Esophagus muscularis mucosa (tissue), 4 donors: ENCODE measurements at regions not wholly inside any gene's neighbourhood (a gene's known extent, or its start where the extent isn't known, plus 50 kb on each side); places are given as distances from the start of the nearest gene placed in this dataset.

ENCODE experiments used
- DNase-seq: peaks from one replicate; pipeline ENCODE4 v3.0.0-alpha.2; 2017; ENCODE audit errors: extremely low spot score
- H3K27ac ChIP-seq, 4 donors: fragments of 200-600 bp; sonication (generic); replicated peaks in 1 of 4; 1 replicate in 3 of 4; 2 replicates in 1 of 4; pipeline ENCODE4 v1.5.1; 2016 to 2019; ENCODE audit warnings: mild to moderate bottlenecking in 1 of 4
- H3K27me3 ChIP-seq, 4 donors: fragments of 200-600 bp; sonication (generic); one replicate each; pipeline versions ENCODE4 v1.5.1 to v1.6.0; 2016 to 2019
- H3K36me3 ChIP-seq, 4 donors: fragments of 200-600 bp; sonication (generic); one replicate each; pipeline ENCODE4 v1.5.1; 2016 to 2019
- H3K4me1 ChIP-seq, 4 donors: fragments of 200-600 bp; sonication (generic); one replicate each; pipeline ENCODE4 v1.5.1; 2016 to 2019
- H3K4me3 ChIP-seq, 4 donors: fragments of 200-600 bp; sonication (generic); 1 replicate in 2 of 4; 2 replicates in 2 of 4; pipeline ENCODE4 v1.5.1; 2016 to 2019; ENCODE audit warnings: mild to moderate bottlenecking in 4 of 4, moderate library complexity in 1 of 4
- H3K9me3 ChIP-seq, 4 donors: fragments of 200-600 bp; sonication (generic); 1 replicate in 3 of 4; 2 replicates in 1 of 4; pipeline ENCODE4 v1.5.1; 2016 to 2019
- CTCF ChIP-seq, 3 experiments: fragments of 200-600 bp in 2 of 3; fragments of 450-650 bp in 1 of 3; sonication (generic) in 2 of 3; IDR thresholded peaks; one replicate each; pipeline ENCODE4 v1.5.1; 2017 to 2019; ENCODE audit warnings: antibody characterized with exemption in 3 of 3, mild to moderate bottlenecking in 2 of 3, moderate library complexity in 1 of 3
- EP300 ChIP-seq: sonication (generic); formaldehyde crosslinking; IDR thresholded peaks from one replicate; pipeline ENCODE4 v1.6.1; 2017; ENCODE audit warnings: antibody characterized with exemption
- POLR2A ChIP-seq: fragments of 450-650 bp; IDR thresholded peaks from one replicate; pipeline ENCODE4 v1.6.1; 2017; ENCODE audit warnings: antibody characterized with exemption, moderate library complexity, mild to moderate bottlenecking, low read depth
- POLR2AphosphoS5 ChIP-seq, 2 donors: sonication (generic); formaldehyde crosslinking; IDR thresholded peaks; one replicate each; pipeline ENCODE4 v1.6.1; 2017; ENCODE audit warnings: antibody characterized with exemption in 2 of 2
- WGBS: methylation state at CpG from one replicate; pipeline ENCODE4 v1.1.5; 2018; 5-methylcytosine and 5-hydroxymethylcytosine counted together
- intact Hi-C: fragments of 100-400 bp; cut with DNase I; formaldehyde crosslinking; loops from one replicate; pipeline ENCODE4 v1.15.1; 2023

GRCh38 chr14:104294983-104295680 is 156.7 kb downstream of the KIF26A start:
- intact Hi-C loops = no loop called here
- Histone ChIP-seq H3K4me1 (peaks cover 0 to 3% (median 0%) of the 10 kb centered on the region in 4 donors), H3K27me3 (peaks cover 0 to 51% (median 2%) of the 10 kb centered on the region in 4 donors), H3K27ac (no peak overlapping the region), H3K36me3 (no peaks in the 10 kb centered on the region), H3K4me3 (no peak overlapping the region), H3K9me3 (no peaks in the 10 kb centered on the region)
- 69% methylated on average over 17 of the region's 25 CpGs for WGBS
- no peak for DNase-seq
- TF ChIP-seq EP300 = no peak

GRCh38 chr14:104295681-104296387 is 157.4 kb downstream of the KIF26A start:
- Histone ChIP-seq H3K4me1 (peaks cover 0 to 4% (median 0%) of the 10 kb centered on the region in 4 donors), H3K9me3 (no peaks in the 10 kb centered on the region), H3K36me3 (no peaks in the 10 kb centered on the region), H3K27ac (no peak overlapping the region), H3K27me3 (peaks cover 0 to 51% (median 2%) of the 10 kb centered on the region in 4 donors), H3K4me3 (no peak overlapping the region)
- WGBS = 80% methylated on average over 22 of the region's 24 CpGs
- intact Hi-C loops = no loop called here
- no peak for DNase-seq
- no peak for TF ChIP-seq POLR2AphosphoS5 (IDR thresholded peaks at IDR 0.05)
- no peak for TF ChIP-seq POLR2A
- TF ChIP-seq EP300 = no peak
- TF ChIP-seq CTCF (IDR thresholded peaks at IDR 0.05) = no peak

- intact Hi-C loops = no loop called here
- H3K36me3 ChIP-seq = no peaks in the 10 kb centered on the region
- H3K27me3 ChIP-seq = peaks cover 0 to 42% (median 2%) of the 10 kb centered on the region in 4 donors
- DNase-seq = no peak
- H3K4me1 ChIP-seq = peaks cover 0 to 4% (median 0%) of the 10 kb centered on the region in 4 donors
- H3K9me3 ChIP-seq = no peaks in the 10 kb centered on the region
- no peak overlapping the region for H3K4me3 ChIP-seq
- H3K27ac ChIP-seq = no peak overlapping the region
- TF ChIP-seq EP300 (no peak), POLR2AphosphoS5 (IDR thresholded peaks at IDR 0.05) (no peak), POLR2A (no peak), CTCF (IDR thresholded peaks at IDR 0.05) (no peak)
- 59% methylated on average over 21 of the region's 26 CpGs for WGBS
Observed at GRCh38 chr14:104296388-104297312, 158.3 kb downstream of the KIF26A start.

- Histone ChIP-seq H3K27me3 (peaks cover 0 to 36% (median 2%) of the 10 kb centered on the region in 4 donors), H3K27ac (no peak overlapping the region), H3K4me3 (no peak overlapping the region), H3K4me1 (peaks cover 0 to 4% (median 0%) of the 10 kb centered on the region in 4 donors), H3K9me3 (no peaks in the 10 kb centered on the region), H3K36me3 (no peaks in the 10 kb centered on the region)
- no peak for DNase-seq
- TF ChIP-seq CTCF (IDR thresholded peaks at IDR 0.05) = no peak
- no peak for TF ChIP-seq EP300
- TF ChIP-seq POLR2A = no peak
- TF ChIP-seq POLR2AphosphoS5 (IDR thresholded peaks at IDR 0.05) = no peak
- intact Hi-C loops = no loop called here
- WGBS = 84% methylated on average over 6 of the region's 7 CpGs
Observed at GRCh38 chr14:104297313-104297704, 158.9 kb downstream of the KIF26A start.
